ENCODE measurements at regions not wholly inside any gene's neighbourhood (a gene's known extent, or its start where the extent isn't known, plus 50 kb on each side); places are given as distances from the start of the nearest gene placed in this dataset.

DNA sequence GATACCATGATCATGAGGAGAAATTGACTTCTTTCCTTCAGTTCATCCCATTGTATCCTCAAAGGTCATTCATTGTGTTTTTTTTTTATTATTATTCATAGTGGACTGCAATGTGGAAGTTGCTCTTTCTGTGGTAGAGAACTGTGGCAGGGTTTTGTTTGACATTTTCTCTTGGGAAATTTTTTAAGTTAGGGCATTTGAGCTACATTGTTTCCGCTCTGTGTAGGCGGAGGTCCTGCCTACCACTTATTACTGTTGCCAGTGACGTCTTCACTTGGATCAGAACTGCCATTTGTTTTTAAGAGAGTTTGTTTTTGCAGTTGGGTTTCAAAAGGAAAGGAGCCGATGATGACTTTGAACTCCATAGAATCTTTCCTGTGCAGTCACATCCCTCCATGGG lies 287.4 kb upstream of the FMN2 start:
- no peak overlapping the region for H2AK5ac ChIP-seq (ENCODE audit: low read depth, low read length)
- DNase-seq (ENCODE audit: low read depth in 1 of 2, low spot score in 2 of 2), result no peak
- H3K56ac ChIP-seq (replicated peaks; ENCODE audit: insufficient read length, low read depth, low read length), result no peak overlapping the region
- 91% methylated on average over 4 of the region's 4 CpGs; no CpG with 5 or more reads in 1 of the 2 experiments for WGBS, 2 experiments (ENCODE audit: extremely low coverage in 1 of 2, insufficient coverage in 1 of 2, insufficient read length in 1 of 2, insufficient replicate concordance in 2 of 2, low coverage in 1 of 2, low lambda C conversion rate in 2 of 2, missing lambda C conversion rate in 1 of 2)
- no peak overlapping the region for H3K18ac ChIP-seq (ENCODE audit: extremely low read depth, low read length)
- no peak overlapping the region for H4K8ac ChIP-seq (ENCODE audit: extremely low read depth, insufficient read depth, low read length)
- no peak overlapping the region for H3K4me3 ChIP-seq (ENCODE audit: extremely low read depth in 1 of 4, insufficient read depth in 2 of 4, low read depth in 3 of 4, low read length in 4 of 4)
- peaks cover 0 to 5% (median 0%) of the 10 kb centered on the region in 4 experiments; a peak in 1 of 7 replicates for H3K4me1 ChIP-seq (replicated peaks in 1 of 4; ENCODE audit: control insufficient read depth in 3 of 4, insufficient read depth in 4 of 4, low read length in 3 of 4)
- H3K23me2 ChIP-seq (ENCODE audit: low read depth, low read length), result no peaks in the 10 kb centered on the region
- H2BK12ac ChIP-seq (ENCODE audit: low read depth, low read length), result no peak overlapping the region
- no peak overlapping the region for H3K27ac ChIP-seq (ENCODE audit: low read depth, low read length)
- CTCF ChIA-PET (ENCODE audit: partially characterized antibody), result interaction anchor here (0.7 to 6.4 kb wide), 8 partner anchors 10 to 545 kb away, joined by 3 to 71 read pairs (median 4); no protein-coding TSS in a partner anchor
- no peak overlapping the region for H3K23ac ChIP-seq (ENCODE audit: insufficient read length)
- no peak overlapping the region for H2BK5ac ChIP-seq (ENCODE audit: low read depth, low read length)
- H2BK15ac ChIP-seq (ENCODE audit: low read length), result no peak overlapping the region
- no peaks in the 10 kb centered on the region for H3K79me2 ChIP-seq (ENCODE audit: control insufficient read depth in 1 of 2, insufficient read depth in 2 of 2, low read length in 2 of 2)
- H3K14ac ChIP-seq (ENCODE audit: insufficient read length), result no peak overlapping the region
- H3K27me3 ChIP-seq (replicated peaks in 1 of 4; ENCODE audit: control insufficient read depth in 3 of 4, extremely low read depth in 1 of 4, insufficient read depth in 3 of 4, low read length in 3 of 4), result no peaks in the 10 kb centered on the region
- no peak overlapping the region for H4K91ac ChIP-seq (replicated peaks; ENCODE audit: insufficient read length, low read length)
- no peaks in the 10 kb centered on the region for H3K36me3 ChIP-seq (ENCODE audit: control insufficient read depth in 2 of 4, insufficient read depth in 4 of 4, low read length in 3 of 4)
- POLR2A ChIA-PET (ENCODE audit: partially characterized antibody), result interaction anchor here (1.2 kb wide), 1 partner anchor 10 kb away, joined by 3 read pairs; no protein-coding TSS in a partner anchor
- H3K4me2 ChIP-seq (ENCODE audit: insufficient read depth in 1 of 2, low read depth in 2 of 2, low read length in 2 of 2), result no peak overlapping the region
- no peak overlapping the region for H2AFZ ChIP-seq (ENCODE audit: low read length)
- TF ChIP-seq EP300 (IDR thresholded peaks at IDR 0.05; ENCODE audit: borderline replicate concordance in 1 of 2, low read depth in 2 of 2, low read length in 2 of 2) (no peak), SP4 (IDR thresholded peaks at IDR 0.05; ENCODE audit: low read length) (no peak), ASH2L (IDR thresholded peaks at IDR 0.05; ENCODE audit: low read length) (no peak), CBX8 (IDR thresholded peaks at IDR 0.05; ENCODE audit: borderline replicate concordance, low read depth, low read length) (no peak), RXRA (IDR thresholded peaks at IDR 0.05; ENCODE audit: insufficient read depth, low read depth, low read length) (no peak), HDAC2 (IDR thresholded peaks at IDR 0.05; ENCODE audit: borderline replicate concordance in 1 of 2, low read depth in 2 of 2, low read length in 2 of 2) (no peak)
- TF ChIP-seq, protein P1, sequence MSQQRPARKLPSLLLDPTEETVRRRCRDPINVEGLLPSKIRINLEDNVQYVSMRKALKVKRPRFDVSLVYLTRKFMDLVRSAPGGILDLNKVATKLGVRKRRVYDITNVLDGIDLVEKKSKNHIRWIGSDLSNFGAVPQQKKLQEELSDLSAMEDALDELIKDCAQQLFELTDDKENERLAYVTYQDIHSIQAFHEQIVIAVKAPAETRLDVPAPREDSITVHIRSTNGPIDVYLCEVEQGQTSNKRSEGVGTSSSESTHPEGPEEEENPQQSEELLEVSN (IDR thresholded peaks at IDR 0.05), result no peak
- no peaks in the 10 kb centered on the region for H3K79me1 ChIP-seq (ENCODE audit: low read depth, low read length)
- no peaks in the 10 kb centered on the region for H4K20me1 ChIP-seq (replicated peaks in 1 of 2; ENCODE audit: control insufficient read depth in 1 of 2, insufficient read depth in 2 of 2, low read length in 2 of 2)
- no peak overlapping the region for H2BK120ac ChIP-seq (replicated peaks; ENCODE audit: low read depth, low read length)
- H4K5ac ChIP-seq (ENCODE audit: insufficient read length, low read depth, low read length), result no peak overlapping the region
- H2BK20ac ChIP-seq (ENCODE audit: low read length), result no peak overlapping the region
- H3K9ac ChIP-seq (replicated peaks in 1 of 4; ENCODE audit: extremely low read depth in 1 of 4, low read depth in 3 of 4, low read length in 3 of 4), result no peak overlapping the region
- FAIRE-seq, result no peak
- no peaks in the 10 kb centered on the region for H3K9me3 ChIP-seq (ENCODE audit: insufficient read depth in 2 of 2, low read depth in 1 of 2, low read length in 1 of 2)
- H3K4ac ChIP-seq (replicated peaks; ENCODE audit: insufficient read length, low read depth, low read length), result no peak overlapping the region

All from H1 (cell line).